Fibroblast of skin of left quadriceps (primary cell): ENCODE measurements at regions not wholly inside any gene's neighbourhood (a gene's known extent, or its start where the extent isn't known, plus 50 kb on each side); places are given as distances from the start of the nearest gene placed in this dataset.
A peak's percentile ranks its signal among the peaks of the same experiment; 100 is the strongest.

ENCODE experiments used
- DNase-seq, 2 experiments: peaks; one replicate each; pipeline ENCODE4 v3.0.0-alpha.2; 2013; ENCODE audit warnings: low read depth in 2 of 2

GRCh38 chr2:57934659-57935058 is 111.9 kb upstream of the VRK2 start:
- no peak for DNase-seq

- no peak for DNase-seq
Measured at GRCh38 chr2:57936216-57936615, 110.4 kb upstream of the VRK2 start.

GRCh38 chr2:57937456-57937855 is 109.2 kb upstream of the VRK2 start:
- no peak for DNase-seq

GRCh38 chr2:57941816-57942215 is 104.8 kb upstream of the VRK2 start:
- DNase-seq = no peak

DNA sequence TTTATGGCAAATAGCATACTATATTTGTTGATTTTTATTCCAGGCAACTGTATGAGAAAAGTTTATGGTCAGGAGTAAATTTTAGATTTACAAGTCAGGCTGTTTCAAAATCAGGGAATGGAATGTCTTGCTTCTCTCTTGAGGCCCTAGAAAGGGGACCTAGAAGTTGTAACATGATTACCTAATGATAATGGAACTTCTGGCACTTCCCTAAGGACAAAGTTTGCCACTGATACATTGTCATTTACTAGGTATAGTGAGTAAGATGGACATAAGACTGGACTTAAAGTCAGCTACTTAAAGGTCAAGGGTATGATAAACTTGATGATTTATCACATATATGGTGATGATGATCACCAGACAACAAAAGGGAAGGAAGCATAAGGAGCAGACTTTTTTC is 103.3 kb upstream of the VRK2 start:
- peak; percentile 25 for DNase-seq

- DNase-seq = no peak
Measured at GRCh38 chr2:57947398-57947797, 99.2 kb upstream of the VRK2 start.

- no peak for DNase-seq
Measured at GRCh38 chr2:57954020-57954419, 92.6 kb upstream of the VRK2 start.

- no peak for DNase-seq
Measured at GRCh38 chr2:57957238-57957637, 89.4 kb upstream of the VRK2 start.

DNA sequence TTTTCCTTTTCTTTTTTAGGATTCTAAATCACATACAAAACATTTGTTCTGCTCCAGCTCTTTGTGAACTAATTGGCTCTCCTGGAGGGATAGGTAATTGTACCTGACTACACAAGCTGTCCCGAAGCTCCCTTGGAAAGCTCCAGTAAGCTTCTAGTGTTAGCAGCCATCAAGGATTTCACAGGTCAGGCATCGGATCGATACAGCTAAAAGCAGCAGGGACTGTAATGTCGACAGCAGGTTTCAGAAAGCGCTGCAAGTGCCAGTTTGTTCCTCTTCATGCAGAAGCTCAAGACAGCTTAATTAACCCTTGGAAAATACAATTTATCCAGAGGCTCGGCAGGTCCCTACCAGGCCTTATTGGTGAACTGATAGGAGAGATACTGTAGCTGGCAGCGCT is 87.2 kb upstream of the VRK2 start:
- no peak for DNase-seq

- DNase-seq = no peak
Measured at GRCh38 chr2:57962861-57963260, 83.7 kb upstream of the VRK2 start.

GRCh38 chr2:57965219-57965618 is 81.4 kb upstream of the VRK2 start:
- DNase-seq = no peak

GRCh38 chr2:57965961-57966360 is 80.6 kb upstream of the VRK2 start:
- DNase-seq = no peak

- DNase-seq = no peak
Measured at GRCh38 chr2:57973621-57974186, 72.9 kb upstream of the VRK2 start.

DNA sequence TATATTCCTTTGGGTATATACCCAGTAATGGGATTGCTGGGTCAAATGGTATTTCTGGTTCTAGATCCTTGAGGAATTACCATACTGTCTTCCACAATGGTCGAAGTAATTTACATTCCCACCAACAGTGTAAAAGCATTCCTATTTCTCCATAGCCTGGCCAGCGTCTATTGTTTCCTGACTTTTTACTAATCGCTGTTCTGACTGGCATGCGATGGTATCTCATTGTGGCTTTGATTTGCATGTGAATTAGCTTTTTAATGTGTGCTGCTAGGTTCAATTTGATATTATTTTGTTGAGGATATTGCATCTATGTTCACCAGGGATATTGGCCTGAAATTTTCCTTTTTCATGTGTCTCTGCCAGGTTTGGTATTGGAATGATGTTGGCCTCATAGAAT is 67.4 kb upstream of the VRK2 start:
- no peak for DNase-seq

GRCh38 chr2:57981083-57981768 is 65.4 kb upstream of the VRK2 start:
- peak; percentile 41 for DNase-seq

GRCh38 chr2:57987835-57988573 is 58.6 kb upstream of the VRK2 start:
- DNase-seq = no peak

DNA sequence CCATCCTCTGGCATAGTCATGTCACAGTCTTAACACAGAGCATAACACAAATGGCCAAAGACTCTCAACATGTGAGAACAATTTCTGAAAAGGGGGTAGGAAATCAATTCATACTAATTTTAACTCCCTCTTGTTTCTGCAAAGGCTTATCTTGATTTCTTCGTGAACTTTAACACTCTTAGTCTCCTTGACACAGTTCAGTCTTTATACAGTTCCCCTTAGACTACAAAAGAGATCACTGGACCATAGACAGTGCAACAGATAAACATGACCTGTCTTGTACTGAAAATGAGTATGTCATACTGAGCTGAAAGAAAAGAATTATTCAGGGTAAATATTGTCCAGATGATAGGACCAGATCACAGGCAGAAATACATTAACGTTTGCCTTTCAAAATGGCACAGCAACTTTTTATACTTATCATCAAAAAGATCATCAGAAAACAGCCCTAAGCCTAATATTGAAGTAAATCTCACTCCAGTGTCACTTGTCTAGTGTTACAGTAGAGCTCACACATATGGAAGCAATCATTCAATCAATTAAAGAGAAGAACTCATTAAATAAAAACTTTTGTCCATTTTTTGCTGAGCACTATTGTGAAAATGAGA is 56.4 kb upstream of the VRK2 start:
- DNase-seq = no peak
